ENCODE measurements at regions not wholly inside any gene's neighbourhood (a gene's known extent, or its start where the extent isn't known, plus 50 kb on each side); places are given as distances from the start of the nearest gene placed in this dataset.
A peak's percentile ranks its signal among the peaks of the same experiment; 100 is the strongest.

- H3K79me2 ChIP-seq (ENCODE audit: insufficient read depth, low read length), result no peaks in the 10 kb centered on the region
- no peaks in the 10 kb centered on the region for H3K4me1 ChIP-seq (ENCODE audit: insufficient read depth, low read length, poor library complexity, severe bottlenecking)
- no peaks in the 10 kb centered on the region for H3K27me3 ChIP-seq (ENCODE audit: insufficient read depth, low read length, poor library complexity, severe bottlenecking)
- H3K4me3 ChIP-seq (ENCODE audit: low read length, poor library complexity, severe bottlenecking), result no peak overlapping the region
- no peaks in the 10 kb centered on the region for H4K20me1 ChIP-seq (ENCODE audit: insufficient read depth, low read length, poor library complexity, severe bottlenecking)
- H3K9ac ChIP-seq (ENCODE audit: low read depth, low read length, poor library complexity, severe bottlenecking), result no peak overlapping the region
- H3K9me2 ChIP-seq (replicated peaks; ENCODE audit: low read depth, low read length), result no peaks in the 10 kb centered on the region
- no peaks in the 10 kb centered on the region for H3K9me3 ChIP-seq (ENCODE audit: insufficient read depth, low read depth, low read length)
- H3F3A ChIP-seq (ENCODE audit: low read depth), result no peaks in the 10 kb centered on the region
- no peak overlapping the region for H3K4me2 ChIP-seq (ENCODE audit: low read depth, low read length, poor library complexity, severe bottlenecking)
- no peaks in the 10 kb centered on the region for H3K36me3 ChIP-seq (ENCODE audit: insufficient read depth, low read length)
- no peak for TF ChIP-seq EZH2phosphoT487 (IDR thresholded peaks at IDR 0.05; ENCODE audit: borderline replicate concordance)
- TF ChIP-seq CTCF (conservative IDR thresholded peaks at IDR 0.05; ENCODE audit: low read length), result no peak
- no peak overlapping the region for H2AFZ ChIP-seq (ENCODE audit: low read length)
Measured at GRCh38 chr9:88215196-88216125, 77.2 kb upstream of the SPATA31C2 start.

GRCh38 chr9:88202321-88202720, 64.0 kb upstream of the SPATA31C2 start:
- Histone ChIP-seq H3K9me2 (replicated peaks; ENCODE audit: low read depth, low read length) (no peaks in the 10 kb centered on the region), H3K9ac (ENCODE audit: low read depth, low read length, poor library complexity, severe bottlenecking) (no peak overlapping the region)
- TF ChIP-seq EZH2phosphoT487 (IDR thresholded peaks at IDR 0.05; ENCODE audit: borderline replicate concordance), result no peak
- no peak for TF ChIP-seq CTCF (conservative IDR thresholded peaks at IDR 0.05; ENCODE audit: low read length)

GRCh38 chr9:88198341-88198807, 60.1 kb upstream of the SPATA31C2 start:
- Histone ChIP-seq H3K4me2 (ENCODE audit: low read depth, low read length, poor library complexity, severe bottlenecking) (peak overlapping the region; percentile 62), H3K36me3 (ENCODE audit: insufficient read depth, low read length) (no peaks in the 10 kb centered on the region), H3K27me3 (ENCODE audit: insufficient read depth, low read length, poor library complexity, severe bottlenecking) (no peaks in the 10 kb centered on the region), H4K20me1 (ENCODE audit: insufficient read depth, low read length, poor library complexity, severe bottlenecking) (no peaks in the 10 kb centered on the region), H2AFZ (ENCODE audit: low read length) (peak overlapping the region; percentile 67; the same call in 1 of the 2 replicates), H3K4me1 (ENCODE audit: insufficient read depth, low read length, poor library complexity, severe bottlenecking) (peaks cover 11% of the 10 kb centered on the region), H3K9me3 (ENCODE audit: insufficient read depth, low read depth, low read length) (no peaks in the 10 kb centered on the region), H3K4me3 (ENCODE audit: low read length, poor library complexity, severe bottlenecking) (peak overlapping the region; percentile 49), H3K79me2 (ENCODE audit: insufficient read depth, low read length) (no peaks in the 10 kb centered on the region), H3K9ac (ENCODE audit: low read depth, low read length, poor library complexity, severe bottlenecking) (no peak overlapping the region), H3F3A (ENCODE audit: low read depth) (no peaks in the 10 kb centered on the region), H3K9me2 (replicated peaks; ENCODE audit: low read depth, low read length) (no peaks in the 10 kb centered on the region)
- TF ChIP-seq EZH2phosphoT487 (IDR thresholded peaks at IDR 0.05; ENCODE audit: borderline replicate concordance), result no peak
- TF ChIP-seq CTCF (conservative IDR thresholded peaks at IDR 0.05; ENCODE audit: low read length), result no peak

More at GRCh38 chr9:88202321-88202720, 64.0 kb upstream of the SPATA31C2 start:
- no peaks in the 10 kb centered on the region for H4K20me1 ChIP-seq (ENCODE audit: insufficient read depth, low read length, poor library complexity, severe bottlenecking)
- no peak overlapping the region for H3K4me3 ChIP-seq (ENCODE audit: low read length, poor library complexity, severe bottlenecking)
- no peak overlapping the region for H2AFZ ChIP-seq (ENCODE audit: low read length)
- no peaks in the 10 kb centered on the region for H3F3A ChIP-seq (ENCODE audit: low read depth)
- no peaks in the 10 kb centered on the region for H3K9me3 ChIP-seq (ENCODE audit: insufficient read depth, low read depth, low read length)
- H3K4me1 ChIP-seq (ENCODE audit: insufficient read depth, low read length, poor library complexity, severe bottlenecking), result peaks cover 10% of the 10 kb centered on the region
- no peaks in the 10 kb centered on the region for H3K36me3 ChIP-seq (ENCODE audit: insufficient read depth, low read length)
- no peak overlapping the region for H3K4me2 ChIP-seq (ENCODE audit: low read depth, low read length, poor library complexity, severe bottlenecking)
- no peaks in the 10 kb centered on the region for H3K27me3 ChIP-seq (ENCODE audit: insufficient read depth, low read length, poor library complexity, severe bottlenecking)
- H3K79me2 ChIP-seq (ENCODE audit: insufficient read depth, low read length), result no peaks in the 10 kb centered on the region

Data from Loucy (cell line).